Glutamatergic neuron (in vitro differentiated cells): ENCODE measurements at regions not wholly inside any gene's neighbourhood (a gene's known extent, or its start where the extent isn't known, plus 50 kb on each side); places are given as distances from the start of the nearest gene placed in this dataset.
"Not testable (repeated sequence)": the region's sequence is repeated elsewhere in the genome, so short reads cannot be mapped to it uniquely, and the experiment has no call there.

ENCODE experiments used
- DNase-seq: peaks from one replicate; pipeline ENCODE4 v3.0.0; 2022
- H3K27ac Mint-ChIP-seq: one replicate; pipeline ENCODE4 v1.8.0; 2020; ENCODE audit warnings: mild to moderate bottlenecking, mixed read lengths, inconsistent platforms; ENCODE audit not compliant: unreplicated experiment
- H3K27me3 Mint-ChIP-seq: one replicate; pipeline ENCODE4 v1.8.0; 2020; ENCODE audit warnings: mild to moderate bottlenecking, moderate library complexity, mixed read lengths, inconsistent platforms; ENCODE audit not compliant: unreplicated experiment
- H3K36me3 Mint-ChIP-seq: one replicate; pipeline ENCODE4 v1.8.0; 2020; ENCODE audit warnings: mild to moderate bottlenecking, mixed read lengths, inconsistent platforms; ENCODE audit not compliant: unreplicated experiment
- H3K4me1 Mint-ChIP-seq: one replicate; pipeline ENCODE4 v1.8.0; 2020; ENCODE audit warnings: mild to moderate bottlenecking, low read depth, mixed read lengths, inconsistent platforms; ENCODE audit not compliant: unreplicated experiment
- H3K4me3 Mint-ChIP-seq: one replicate; pipeline ENCODE4 v1.8.0; 2020; ENCODE audit warnings: mild to moderate bottlenecking, mixed read lengths, inconsistent platforms; ENCODE audit not compliant: unreplicated experiment
- H3K9me3 Mint-ChIP-seq: one replicate; pipeline ENCODE4 v1.8.0; 2020; ENCODE audit warnings: mild to moderate bottlenecking, moderate library complexity, mixed read lengths, inconsistent platforms; ENCODE audit not compliant: unreplicated experiment
- TF ChIP-seq, protein P1 (sequence below): fragments of 200-600 bp; sonication (generic); IDR thresholded peaks from one replicate; pipeline ENCODE4 v1.5.0; 2021; ENCODE audit not compliant: partially characterized antibody, unreplicated experiment

DNA sequence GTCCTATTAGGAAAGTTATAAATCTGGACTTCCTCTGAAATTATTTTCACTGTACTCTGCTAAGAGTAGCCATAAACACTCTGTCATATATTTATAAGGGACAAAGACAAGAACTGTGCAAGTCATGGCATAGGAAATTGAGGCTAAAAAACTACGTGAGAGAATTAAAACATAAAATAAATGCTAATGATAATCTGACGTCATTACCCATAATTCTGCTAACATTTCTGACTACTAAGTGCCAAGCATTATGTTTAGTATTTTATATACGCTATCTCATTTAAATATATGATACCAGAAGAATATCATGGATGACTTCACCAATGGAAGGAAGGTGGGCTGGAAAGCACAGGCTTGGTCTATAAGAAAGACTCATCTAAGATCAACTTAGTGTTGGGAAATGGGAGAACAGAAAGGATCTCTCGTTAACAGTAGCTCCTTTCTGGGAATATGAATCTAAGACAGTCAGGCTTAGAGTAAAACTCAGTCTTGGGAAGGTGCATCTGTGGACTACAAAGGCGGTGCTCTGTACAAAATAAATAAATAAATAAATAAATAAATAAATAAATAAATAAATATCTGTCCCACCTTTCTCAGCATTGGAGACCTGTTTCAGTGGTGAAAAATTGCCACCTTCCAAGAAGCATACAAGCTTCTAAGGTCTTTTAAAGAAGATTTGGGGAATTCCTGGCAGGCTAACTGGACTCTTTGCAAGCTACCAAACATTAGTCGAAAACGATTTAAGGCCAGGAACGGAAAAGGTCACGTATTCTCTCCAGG lies 267.4 kb downstream of the CGGBP1 start:
- TF ChIP-seq, protein P1, sequence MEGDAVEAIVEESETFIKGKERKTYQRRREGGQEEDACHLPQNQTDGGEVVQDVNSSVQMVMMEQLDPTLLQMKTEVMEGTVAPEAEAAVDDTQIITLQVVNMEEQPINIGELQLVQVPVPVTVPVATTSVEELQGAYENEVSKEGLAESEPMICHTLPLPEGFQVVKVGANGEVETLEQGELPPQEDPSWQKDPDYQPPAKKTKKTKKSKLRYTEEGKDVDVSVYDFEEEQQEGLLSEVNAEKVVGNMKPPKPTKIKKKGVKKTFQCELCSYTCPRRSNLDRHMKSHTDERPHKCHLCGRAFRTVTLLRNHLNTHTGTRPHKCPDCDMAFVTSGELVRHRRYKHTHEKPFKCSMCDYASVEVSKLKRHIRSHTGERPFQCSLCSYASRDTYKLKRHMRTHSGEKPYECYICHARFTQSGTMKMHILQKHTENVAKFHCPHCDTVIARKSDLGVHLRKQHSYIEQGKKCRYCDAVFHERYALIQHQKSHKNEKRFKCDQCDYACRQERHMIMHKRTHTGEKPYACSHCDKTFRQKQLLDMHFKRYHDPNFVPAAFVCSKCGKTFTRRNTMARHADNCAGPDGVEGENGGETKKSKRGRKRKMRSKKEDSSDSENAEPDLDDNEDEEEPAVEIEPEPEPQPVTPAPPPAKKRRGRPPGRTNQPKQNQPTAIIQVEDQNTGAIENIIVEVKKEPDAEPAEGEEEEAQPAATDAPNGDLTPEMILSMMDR: no peak
- H3K27ac Mint-ChIP-seq: no peak overlapping the region
- DNase-seq: no peak
- H3K36me3 Mint-ChIP-seq: no peaks in the 10 kb centered on the region
- peaks cover 12% of the 10 kb centered on the region for H3K27me3 Mint-ChIP-seq
- no peaks in the 10 kb centered on the region for H3K9me3 Mint-ChIP-seq
- H3K4me1 Mint-ChIP-seq: peaks cover 3% of the 10 kb centered on the region
- no peak overlapping the region for H3K4me3 Mint-ChIP-seq

DNA sequence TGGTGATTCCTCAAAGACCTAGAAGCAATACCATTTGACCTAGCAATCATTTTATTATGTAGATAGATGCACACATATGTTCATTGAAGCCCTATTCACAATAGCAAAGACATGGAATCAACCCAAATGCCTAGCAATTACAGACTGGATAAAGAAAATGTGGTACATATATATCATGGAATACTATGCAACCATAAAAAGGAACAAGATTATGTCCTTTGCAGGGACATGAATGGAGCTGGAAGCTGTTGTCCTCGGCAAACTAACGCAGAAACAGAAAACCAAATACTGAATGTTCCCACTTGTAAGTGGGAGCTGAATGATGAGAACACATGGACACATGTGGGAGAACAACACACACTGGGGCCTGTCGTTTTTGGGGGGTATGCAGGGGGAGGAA lies 269.8 kb downstream of the CGGBP1 start:
- H3K4me1 Mint-ChIP-seq, H3K4me3 Mint-ChIP-seq, DNase-seq, H3K27ac Mint-ChIP-seq, H3K9me3 Mint-ChIP-seq, H3K36me3 Mint-ChIP-seq: not testable (repeated sequence)
- peaks cover 10% of the 10 kb centered on the region for H3K27me3 Mint-ChIP-seq

DNA sequence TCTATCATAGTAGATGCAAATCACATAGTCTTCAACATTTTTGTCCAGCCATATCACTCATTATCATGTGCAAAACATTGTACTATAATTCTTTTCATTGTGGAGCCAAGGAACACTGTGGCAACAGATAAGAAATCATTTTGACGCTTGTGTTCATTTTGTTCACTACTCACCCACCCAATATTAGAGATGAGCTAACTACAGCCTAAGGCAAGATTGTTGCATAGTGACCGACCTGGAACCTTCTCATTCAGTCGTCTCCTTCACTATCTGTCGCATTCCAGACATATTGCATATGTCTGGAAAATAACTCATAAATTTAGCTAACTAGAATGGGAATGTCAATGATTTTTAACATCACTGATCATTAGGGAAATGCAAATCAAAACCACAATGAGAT lies 270.3 kb downstream of the CGGBP1 start:
- Mint-ChIP-seq H3K9me3 (no peaks in the 10 kb centered on the region), H3K36me3 (no peaks in the 10 kb centered on the region), H3K4me3 (no peak overlapping the region), H3K4me1 (peaks cover 3% of the 10 kb centered on the region), H3K27me3 (peaks cover 10% of the 10 kb centered on the region), H3K27ac (no peak overlapping the region)
- DNase-seq: no peak
- TF ChIP-seq, protein P1: no peak

DNA sequence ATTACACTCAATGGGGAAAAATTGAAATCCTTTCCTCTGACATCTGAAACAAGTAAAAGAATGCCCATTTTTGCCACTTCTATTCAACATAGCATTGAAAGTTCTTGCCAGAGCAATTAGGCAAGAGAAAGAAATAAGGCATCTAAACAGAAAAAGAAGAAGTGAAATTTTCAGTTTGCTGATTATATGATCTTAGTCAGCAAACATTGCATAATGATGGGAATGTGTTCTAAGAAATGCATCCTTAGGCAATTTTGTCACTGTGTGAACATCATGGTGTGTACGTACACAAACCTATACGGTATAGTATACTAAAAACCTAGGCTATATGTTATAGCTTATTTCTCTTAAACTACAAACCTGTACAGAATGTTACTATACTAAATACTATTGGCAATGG lies 278.0 kb downstream of the CGGBP1 start:
- Mint-ChIP-seq H3K27me3 (no peaks in the 10 kb centered on the region), H3K4me3 (no peak overlapping the region), H3K4me1 (no peaks in the 10 kb centered on the region), H3K27ac (no peak overlapping the region), H3K36me3 (no peaks in the 10 kb centered on the region), H3K9me3 (peaks cover 1% of the 10 kb centered on the region)
- no peak for DNase-seq
- TF ChIP-seq, protein P1: no peak

DNA sequence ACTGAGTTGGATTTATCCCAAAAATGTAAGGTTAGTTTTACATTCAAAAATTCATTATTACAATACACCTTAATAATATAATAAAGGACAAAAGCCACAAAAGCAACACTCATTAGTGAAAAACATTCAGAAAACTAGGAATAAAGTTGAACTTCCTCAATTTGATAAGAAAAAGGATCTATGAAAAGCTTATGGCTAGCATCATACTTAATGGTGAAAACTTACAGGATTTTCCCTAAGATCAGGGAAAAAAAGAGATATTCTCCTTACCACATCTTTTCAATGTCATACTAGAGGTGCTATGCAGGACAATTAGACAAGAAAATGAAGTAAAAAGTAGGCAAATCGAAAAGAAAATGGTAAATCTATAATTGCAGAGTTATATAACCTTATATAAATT lies 279.9 kb downstream of the CGGBP1 start:
- no peaks in the 10 kb centered on the region for H3K36me3 Mint-ChIP-seq
- H3K9me3 Mint-ChIP-seq: peaks cover 1% of the 10 kb centered on the region
- no peak for DNase-seq
- H3K4me3 Mint-ChIP-seq: no peak overlapping the region
- no peaks in the 10 kb centered on the region for H3K4me1 Mint-ChIP-seq
- no peak overlapping the region for H3K27ac Mint-ChIP-seq
- TF ChIP-seq, protein P1: no peak
- H3K27me3 Mint-ChIP-seq: no peaks in the 10 kb centered on the region
